ENCODE measurements at regions not wholly inside any gene's neighbourhood (a gene's known extent, or its start where the extent isn't known, plus 50 kb on each side); places are given as distances from the start of the nearest gene placed in this dataset.

DNA sequence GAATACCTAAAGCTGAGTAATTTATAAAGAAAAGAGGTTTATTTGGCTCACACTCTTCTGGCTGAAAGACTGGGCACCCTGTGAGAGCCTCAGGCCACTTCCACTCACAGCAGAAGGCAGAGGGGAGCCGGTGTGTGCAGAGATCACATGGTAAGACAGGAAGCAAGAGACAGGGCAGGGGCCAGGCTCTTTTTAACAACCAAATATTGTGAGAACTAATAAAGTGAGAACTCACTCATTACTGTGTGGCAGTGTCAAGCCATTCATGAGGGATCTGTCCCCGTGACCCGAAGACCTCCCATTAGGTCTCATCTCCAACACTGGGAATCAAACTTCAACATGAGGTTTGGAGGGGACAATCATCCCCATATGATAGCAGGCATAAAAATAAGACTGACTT is 180.8 kb upstream of the DIO3 start:
- no peaks in the 10 kb centered on the region for H3K27me3 Mint-ChIP-seq
- no peak overlapping the region for H3K4me3 Mint-ChIP-seq (ENCODE audit: low read depth)
- no peak overlapping the region for H3K27ac Mint-ChIP-seq
- no peaks in the 10 kb centered on the region for H3K4me1 Mint-ChIP-seq (ENCODE audit: low read depth)
- peaks cover 19% of the 10 kb centered on the region for H3K9me3 Mint-ChIP-seq (ENCODE audit: low read depth)
- TF ChIP-seq, protein P1, sequence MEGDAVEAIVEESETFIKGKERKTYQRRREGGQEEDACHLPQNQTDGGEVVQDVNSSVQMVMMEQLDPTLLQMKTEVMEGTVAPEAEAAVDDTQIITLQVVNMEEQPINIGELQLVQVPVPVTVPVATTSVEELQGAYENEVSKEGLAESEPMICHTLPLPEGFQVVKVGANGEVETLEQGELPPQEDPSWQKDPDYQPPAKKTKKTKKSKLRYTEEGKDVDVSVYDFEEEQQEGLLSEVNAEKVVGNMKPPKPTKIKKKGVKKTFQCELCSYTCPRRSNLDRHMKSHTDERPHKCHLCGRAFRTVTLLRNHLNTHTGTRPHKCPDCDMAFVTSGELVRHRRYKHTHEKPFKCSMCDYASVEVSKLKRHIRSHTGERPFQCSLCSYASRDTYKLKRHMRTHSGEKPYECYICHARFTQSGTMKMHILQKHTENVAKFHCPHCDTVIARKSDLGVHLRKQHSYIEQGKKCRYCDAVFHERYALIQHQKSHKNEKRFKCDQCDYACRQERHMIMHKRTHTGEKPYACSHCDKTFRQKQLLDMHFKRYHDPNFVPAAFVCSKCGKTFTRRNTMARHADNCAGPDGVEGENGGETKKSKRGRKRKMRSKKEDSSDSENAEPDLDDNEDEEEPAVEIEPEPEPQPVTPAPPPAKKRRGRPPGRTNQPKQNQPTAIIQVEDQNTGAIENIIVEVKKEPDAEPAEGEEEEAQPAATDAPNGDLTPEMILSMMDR (IDR thresholded peaks at IDR 0.05; ENCODE audit: unreplicated experiment), result no peak
- DNase-seq (ENCODE audit: low spot score, unreplicated experiment), result no peak
- no peaks in the 10 kb centered on the region for H3K36me3 Mint-ChIP-seq (ENCODE audit: insufficient read depth)

DNA sequence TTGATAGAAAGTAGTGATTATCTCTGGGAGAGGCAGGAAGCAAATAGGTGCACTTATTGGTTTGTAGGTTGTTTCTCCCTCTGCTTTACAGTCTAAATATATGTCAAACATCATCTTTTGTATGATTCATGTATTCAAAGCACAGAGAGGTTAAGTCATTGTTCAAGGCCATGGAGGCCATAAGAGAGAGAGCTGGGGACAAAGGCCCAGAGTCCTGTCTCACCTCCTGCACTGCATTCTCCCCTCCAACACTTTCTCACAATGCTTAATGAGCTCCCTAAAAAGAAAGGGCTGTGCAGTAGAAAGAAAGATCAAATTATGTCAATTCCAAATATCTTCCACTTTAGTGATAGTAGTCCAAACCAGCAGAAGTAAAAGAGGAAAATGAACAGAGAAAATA is 180.4 kb upstream of the DIO3 start:
- Mint-ChIP-seq H3K27ac (no peak overlapping the region), H3K27me3 (no peaks in the 10 kb centered on the region), H3K9me3 (ENCODE audit: low read depth) (peaks cover 19% of the 10 kb centered on the region), H3K36me3 (ENCODE audit: insufficient read depth) (no peaks in the 10 kb centered on the region), H3K4me1 (ENCODE audit: low read depth) (no peaks in the 10 kb centered on the region), H3K4me3 (ENCODE audit: low read depth) (no peak overlapping the region)
- TF ChIP-seq, protein P1 (IDR thresholded peaks at IDR 0.05; ENCODE audit: unreplicated experiment), result no peak
- no peak for DNase-seq (ENCODE audit: low spot score, unreplicated experiment)

DNA sequence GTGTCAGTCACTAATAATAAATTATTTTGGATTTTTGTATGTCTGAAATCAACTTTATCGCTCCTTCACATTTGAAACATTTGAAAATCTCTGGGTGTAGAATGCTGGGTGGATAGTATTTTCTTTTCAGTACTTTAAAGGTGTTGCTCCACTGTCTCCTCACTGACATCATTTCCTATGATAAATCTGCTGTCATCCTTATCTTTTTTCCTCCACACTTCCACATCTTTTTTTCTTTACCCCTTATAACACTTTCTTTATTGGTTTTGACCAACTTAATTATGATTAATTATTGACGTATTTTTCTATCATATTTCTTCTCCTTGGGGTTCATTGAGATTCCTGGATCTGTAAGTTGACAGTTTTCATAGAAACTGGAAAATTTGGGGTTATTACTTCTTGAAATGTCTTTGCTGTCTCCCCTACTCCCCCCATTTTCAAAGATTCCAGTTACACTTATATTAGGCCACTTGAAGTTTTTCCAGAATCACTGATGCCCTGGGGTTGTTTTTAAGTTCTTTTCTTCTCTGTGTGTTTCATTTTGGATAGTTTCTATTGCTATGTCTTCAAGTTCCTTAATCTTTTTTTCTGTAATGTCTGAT is 177.5 kb upstream of the DIO3 start:
- TF ChIP-seq, protein P1 (IDR thresholded peaks at IDR 0.05; ENCODE audit: unreplicated experiment), result no peak
- H3K27me3 Mint-ChIP-seq, result no peaks in the 10 kb centered on the region
- no peak overlapping the region for H3K4me3 Mint-ChIP-seq (ENCODE audit: low read depth)
- no peak for DNase-seq (ENCODE audit: low spot score, unreplicated experiment)
- H3K4me1 Mint-ChIP-seq (ENCODE audit: low read depth), result no peaks in the 10 kb centered on the region
- H3K27ac Mint-ChIP-seq, result no peak overlapping the region
- H3K9me3 Mint-ChIP-seq (ENCODE audit: low read depth), result peaks cover 22% of the 10 kb centered on the region
- H3K36me3 Mint-ChIP-seq (ENCODE audit: insufficient read depth), result no peaks in the 10 kb centered on the region

DNA sequence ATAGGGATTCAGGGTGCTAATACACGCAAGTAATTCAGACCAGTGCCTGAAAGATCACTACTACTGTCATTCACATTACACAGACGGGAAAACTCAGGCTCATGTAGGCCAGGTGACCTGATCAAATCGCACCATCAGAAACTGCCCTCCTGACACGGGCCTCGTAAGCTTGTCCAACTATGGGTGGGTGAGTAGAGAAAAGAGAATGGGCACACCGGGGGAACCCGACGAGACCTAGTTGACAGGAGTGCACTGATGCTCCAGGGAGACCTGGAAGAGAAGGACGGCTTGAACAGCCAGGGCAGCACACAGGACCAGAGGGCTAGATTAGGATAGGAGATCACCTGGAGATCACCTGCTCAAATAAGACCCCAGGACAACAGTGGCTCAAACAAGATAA is 166.9 kb upstream of the DIO3 start:
- Mint-ChIP-seq H3K27ac (no peak overlapping the region), H3K4me3 (ENCODE audit: low read depth) (no peak overlapping the region), H3K4me1 (ENCODE audit: low read depth) (no peaks in the 10 kb centered on the region), H3K36me3 (ENCODE audit: insufficient read depth) (no peaks in the 10 kb centered on the region), H3K9me3 (ENCODE audit: low read depth) (no peaks in the 10 kb centered on the region), H3K27me3 (no peaks in the 10 kb centered on the region)
- TF ChIP-seq, protein P1 (IDR thresholded peaks at IDR 0.05; ENCODE audit: unreplicated experiment), result no peak
- no peak for DNase-seq (ENCODE audit: low spot score, unreplicated experiment)

DNA sequence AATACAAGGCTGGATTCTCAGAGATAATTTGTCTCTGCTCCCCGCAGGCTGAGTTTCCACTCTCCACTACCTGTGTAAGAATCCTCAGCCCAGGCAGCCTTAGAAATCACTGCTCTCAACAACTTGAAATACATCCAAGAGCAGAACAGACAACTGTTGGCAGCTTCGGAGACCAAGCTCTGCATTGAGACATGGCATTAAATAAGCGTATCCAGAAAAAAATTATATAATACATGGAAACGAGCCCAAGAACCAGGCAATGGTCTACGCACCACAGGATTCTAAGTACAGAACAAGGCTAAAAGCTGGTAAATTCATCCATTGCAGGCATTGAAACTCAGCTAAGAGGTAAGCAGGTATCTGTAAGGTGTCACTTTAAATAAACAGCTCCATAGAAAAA is 165.5 kb upstream of the DIO3 start:
- Mint-ChIP-seq H3K4me3 (ENCODE audit: low read depth) (no peak overlapping the region), H3K4me1 (ENCODE audit: low read depth) (peaks cover 5% of the 10 kb centered on the region), H3K27ac (no peak overlapping the region), H3K36me3 (ENCODE audit: insufficient read depth) (no peaks in the 10 kb centered on the region), H3K27me3 (peaks cover 7% of the 10 kb centered on the region), H3K9me3 (ENCODE audit: low read depth) (no peaks in the 10 kb centered on the region)
- TF ChIP-seq, protein P1 (IDR thresholded peaks at IDR 0.05; ENCODE audit: unreplicated experiment), result no peak
- no peak for DNase-seq (ENCODE audit: low spot score, unreplicated experiment)

All from progenitor cell of endocrine pancreas (in vitro differentiated cells).